Heart left ventricle (tissue), 16 donors: ENCODE measurements at regions not wholly inside any gene's neighbourhood (a gene's known extent, or its start where the extent isn't known, plus 50 kb on each side); places are given as distances from the start of the nearest gene placed in this dataset.

Source experiments
- ATAC-seq, 4 donors: fragments of 200-7000 bp; cut with Tn5 transposase; one replicate each; pipeline ENCODE4 v1.9.1; 2020 to 2022; ENCODE audit warnings: moderate library complexity in 4 of 4, mild to moderate bottlenecking in 3 of 4, moderate number of reproducible peaks in 1 of 4
- DNase-seq, 5 donors: peaks; one replicate each; pipeline ENCODE4 v3.0.0-alpha.2; 2020
- H3K27ac ChIP-seq, 12 donors: fragments of 200-600 bp; sonication (generic) in 4 of 12; one replicate each; pipeline versions ENCODE4 v1.5.0 to v1.8.0; 2016 to 2022; ENCODE audit warnings: mild to moderate bottlenecking in 2 of 12
- H3K27me3 ChIP-seq, 9 donors: fragments of 200-600 bp; sonication (generic) in 2 of 9; one replicate each; pipeline versions ENCODE4 v1.5.1 to v1.8.0; 2016 to 2022; ENCODE audit warnings: mild to moderate bottlenecking in 3 of 9
- H3K36me3 ChIP-seq, 9 donors: fragments of 200-600 bp; sonication (generic) in 2 of 9; one replicate each; pipeline versions ENCODE4 v1.5.0 to v1.8.0; 2018 to 2022; ENCODE audit warnings: mild to moderate bottlenecking in 2 of 9
- H3K4me1 ChIP-seq, 12 donors: fragments of 200-600 bp; sonication (generic) in 4 of 12; one replicate each; pipeline versions ENCODE4 v1.5.0 to v1.8.0; 2016 to 2022; ENCODE audit warnings: mild to moderate bottlenecking in 3 of 12
- H3K4me3 ChIP-seq, 12 donors: fragments of 200-600 bp; sonication (generic) in 4 of 12; one replicate each; pipeline versions ENCODE4 v1.5.0 to v1.8.0; 2017 to 2022; ENCODE audit warnings: mild to moderate bottlenecking in 9 of 12, moderate library complexity in 4 of 12
- H3K9me3 ChIP-seq, 12 donors: fragments of 200-600 bp; sonication (generic) in 4 of 12; one replicate each; pipeline versions ENCODE4 v1.5.0 to v1.8.0; 2016 to 2022; ENCODE audit warnings: mild to moderate bottlenecking in 1 of 12
- CTCF ChIP-seq, 12 donors: fragments of 200-600 bp; sonication (generic) in 4 of 12; IDR thresholded peaks; one replicate each; pipeline versions ENCODE4 v1.5.0 to v1.8.0; 2018 to 2022; ENCODE audit warnings: antibody characterized with exemption in 12 of 12, mild to moderate bottlenecking in 5 of 12
- POLR2A ChIP-seq, 2 donors: fragments of 450-650 bp; IDR thresholded peaks; one replicate each; pipeline ENCODE4 v1.6.1; 2017; ENCODE audit warnings: antibody characterized with exemption in 2 of 2, mild to moderate bottlenecking in 2 of 2, moderate library complexity in 2 of 2
- WGBS, 4 donors: extraction: QIAGEN DNeasy Blood & Tissue Kit in 2 of 4; methylation state at CpG; one replicate each; pipeline versions ENCODE4 v1.1.5 to v1.1.7; 2013 to 2018; 5-methylcytosine and 5-hydroxymethylcytosine counted together
- intact Hi-C, 10 donors: fragments of 100-400 bp; cut with DNase I; formaldehyde crosslinking; loops; one replicate each; pipeline versions ENCODE4 v1.11.1 to v1.14.2; 2022
- donor health status: ischemic (EF 13 %, LVEDD 7.1; RV severe dilation, severe dysfunction).
- donor health status: healthy with polysubstance abuse.
- donor health status: DM: no; HTN: yes; CAD: no.
- donor health status: DM: no; HTN: no; CAD: no.
- donor health status: ischemic (EF 25% LVEDD 6.9; RV normal size, moderate dysfunction).
- donor health status: ischemic (EF 25% LVEDD 5.7; RV mildly dilated, moderate dysfunction).
- donor health status: healthy.
- donor health status: DM: yes; HTN: yes; CAD: no.
- donor health status: ischemic (EF 35%, LVEDD 5.7; RV mildly dilated, moderate dysfunction).
- donor health status: nonischemic (EF 11% LVEDD 7.7; RV severe dilation, severe dysfunction).
- donor health status: DM: yes; HTN: yes; CAD: no.
- donor health status: PGD.
- donor health status: ischemic (EF 29% LVEDD 5.4; RV normal size, mild dysfunction).
- donor health status: nonischemic (EF 23%, LVEDD 6.1; RV moderate dilation, normal function).

- intact Hi-C loops: no loop called here
- Histone ChIP-seq H3K4me1 (peaks cover 0 to 8% (median 0%) of the 10 kb centered on the region in 12 donors), H3K4me3 (no peak overlapping the region), H3K27me3 (no peaks in the 10 kb centered on the region), H3K36me3 (no peaks in the 10 kb centered on the region), H3K27ac (no peak overlapping the region), H3K9me3 (no peaks in the 10 kb centered on the region)
- ATAC-seq: no peak
- no peak for TF ChIP-seq POLR2A (IDR thresholded peaks at IDR 0.05)
- TF ChIP-seq CTCF (IDR thresholded peaks at IDR 0.05): no peak
- no peak for DNase-seq
- WGBS, 4 donors: 64 to 72% (median 67%) methylated on average over 2 of the region's 2 CpGs
These were observed 90.9 kb upstream of the PTHLH start for GRCh38 chr12:28063355-28063880.

DNA sequence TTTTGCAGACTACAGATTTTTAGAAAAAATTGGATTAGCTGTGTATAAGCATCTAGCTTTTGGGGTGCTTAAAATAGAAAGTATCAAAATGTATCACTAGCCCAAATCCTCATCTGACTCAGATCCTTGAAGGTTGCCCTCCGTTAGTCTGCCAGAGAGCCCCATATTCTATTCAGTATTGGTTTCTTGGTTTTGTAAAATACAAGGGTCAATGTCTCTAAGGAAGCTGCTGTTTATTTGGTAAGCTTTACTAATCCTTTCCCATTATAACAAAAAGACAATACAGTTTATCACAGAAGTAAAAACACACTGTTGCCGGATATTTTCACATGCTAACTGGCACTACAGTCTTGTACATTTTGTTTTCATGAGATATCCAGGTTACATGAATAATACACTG lies 92.8 kb upstream of the PTHLH start:
- no peak for TF ChIP-seq POLR2A (IDR thresholded peaks at IDR 0.05)
- no peak for TF ChIP-seq CTCF (IDR thresholded peaks at IDR 0.05)
- no peak for DNase-seq
- Histone ChIP-seq H3K4me3 (no peak overlapping the region), H3K27me3 (no peaks in the 10 kb centered on the region), H3K4me1 (peaks cover 0 to 8% (median 0%) of the 10 kb centered on the region in 12 donors), H3K36me3 (no peaks in the 10 kb centered on the region), H3K9me3 (peaks cover 0 to under 1% (median 0%) of the 10 kb centered on the region in 12 donors), H3K27ac (no peak overlapping the region)
- intact Hi-C loops: no loop called here
- ATAC-seq: no peak
- 80 to 91% (median 87%) methylated on average over 2 of the region's 2 CpGs for WGBS, 4 donors

DNA sequence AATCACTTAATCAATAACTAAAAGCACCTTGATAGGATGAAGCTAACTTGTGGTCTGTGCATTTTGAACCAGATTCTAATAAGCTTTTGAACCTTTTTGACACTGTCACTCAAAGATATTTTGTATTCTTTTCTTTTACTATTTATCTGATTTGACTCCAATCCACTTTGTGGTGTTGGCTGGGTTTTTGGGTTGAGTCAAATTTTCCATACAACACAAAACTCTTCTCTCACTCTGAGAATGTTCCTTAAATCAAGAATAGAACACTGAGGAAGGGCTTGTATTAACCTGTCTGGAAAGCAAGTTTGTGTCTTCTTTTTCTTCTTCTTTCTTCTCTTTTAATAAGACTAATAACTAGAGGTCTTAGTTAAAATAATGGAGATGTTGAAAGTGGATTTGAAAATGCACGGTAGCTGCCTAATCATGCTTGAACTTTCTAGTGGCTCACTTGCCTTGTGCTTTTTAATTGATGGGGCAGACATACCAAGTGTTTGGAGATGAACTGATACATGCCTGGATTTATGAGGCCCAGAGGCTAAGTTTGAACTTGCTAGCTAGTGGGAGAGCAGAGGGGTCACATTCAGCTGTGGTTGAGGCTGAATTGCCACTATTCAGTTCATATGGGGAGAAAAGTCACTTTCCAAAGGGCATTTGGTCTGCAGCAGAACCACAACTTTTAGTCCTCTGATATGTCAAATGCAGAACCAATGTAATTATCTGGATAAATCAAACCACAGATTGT lies 93.5 kb upstream of the PTHLH start:
- intact Hi-C loops: no loop called here
- Histone ChIP-seq H3K4me3 (no peak overlapping the region), H3K27ac (no peak overlapping the region), H3K36me3 (no peaks in the 10 kb centered on the region), H3K27me3 (no peaks in the 10 kb centered on the region), H3K4me1 (peaks cover 0 to 8% (median 0%) of the 10 kb centered on the region in 12 donors), H3K9me3 (peaks cover 0 to 7% (median 2%) of the 10 kb centered on the region in 12 donors)
- TF ChIP-seq CTCF (IDR thresholded peaks at IDR 0.05) (no peak), POLR2A (IDR thresholded peaks at IDR 0.05) (no peak)
- no peak for DNase-seq
- ATAC-seq: no peak
- WGBS, 4 donors: 54 to 93% (median 88%) methylated on average over 1 of the region's 1 CpG

DNA sequence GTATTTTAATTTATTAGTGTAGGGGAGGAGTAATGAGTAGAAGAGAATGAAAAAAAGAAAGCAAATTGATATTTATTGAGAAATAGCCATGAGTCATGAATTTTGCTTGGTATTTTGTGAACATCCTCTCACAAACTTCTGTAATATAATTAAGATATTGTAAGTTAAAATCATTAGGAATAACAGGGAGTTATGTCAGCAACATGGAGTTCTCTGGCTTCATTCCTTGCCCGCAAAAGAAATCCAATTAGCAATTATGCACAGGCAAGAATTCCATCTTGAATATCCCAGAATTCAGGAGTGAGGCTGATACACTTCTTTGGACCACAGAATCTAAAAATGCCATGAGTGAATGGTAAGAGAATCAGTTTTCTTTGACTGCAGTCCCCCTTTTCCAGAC lies 94.3 kb upstream of the PTHLH start:
- ATAC-seq: no peak

More for the DNA sequence above, 94.3 kb upstream of the PTHLH start:
- Histone ChIP-seq H3K36me3 (no peaks in the 10 kb centered on the region), H3K4me3 (no peak overlapping the region), H3K27me3 (no peaks in the 10 kb centered on the region), H3K9me3 (peaks cover 0 to 12% (median 4%) of the 10 kb centered on the region in 12 donors), H3K4me1 (peaks cover 0 to 8% (median 0%) of the 10 kb centered on the region in 12 donors), H3K27ac (no peak overlapping the region)
- intact Hi-C loops: no loop called here
- TF ChIP-seq POLR2A (IDR thresholded peaks at IDR 0.05): no peak
- TF ChIP-seq CTCF (IDR thresholded peaks at IDR 0.05): no peak
- DNase-seq: no peak
- WGBS, 4 donors: 92 to 99% (median 95%) methylated on average over 1 of the region's 1 CpG
